Limb (tissue), 2 donors: ENCODE measurements at regions not wholly inside any gene's neighbourhood (a gene's known extent, or its start where the extent isn't known, plus 50 kb on each side); places are given as distances from the start of the nearest gene placed in this dataset.

Experiments used
- DNase-seq, 2 donors: peaks; one replicate each; pipeline ENCODE4 v3.0.0-alpha.2; 2016; ENCODE audit errors: extremely low spot score in 2 of 2

DNA sequence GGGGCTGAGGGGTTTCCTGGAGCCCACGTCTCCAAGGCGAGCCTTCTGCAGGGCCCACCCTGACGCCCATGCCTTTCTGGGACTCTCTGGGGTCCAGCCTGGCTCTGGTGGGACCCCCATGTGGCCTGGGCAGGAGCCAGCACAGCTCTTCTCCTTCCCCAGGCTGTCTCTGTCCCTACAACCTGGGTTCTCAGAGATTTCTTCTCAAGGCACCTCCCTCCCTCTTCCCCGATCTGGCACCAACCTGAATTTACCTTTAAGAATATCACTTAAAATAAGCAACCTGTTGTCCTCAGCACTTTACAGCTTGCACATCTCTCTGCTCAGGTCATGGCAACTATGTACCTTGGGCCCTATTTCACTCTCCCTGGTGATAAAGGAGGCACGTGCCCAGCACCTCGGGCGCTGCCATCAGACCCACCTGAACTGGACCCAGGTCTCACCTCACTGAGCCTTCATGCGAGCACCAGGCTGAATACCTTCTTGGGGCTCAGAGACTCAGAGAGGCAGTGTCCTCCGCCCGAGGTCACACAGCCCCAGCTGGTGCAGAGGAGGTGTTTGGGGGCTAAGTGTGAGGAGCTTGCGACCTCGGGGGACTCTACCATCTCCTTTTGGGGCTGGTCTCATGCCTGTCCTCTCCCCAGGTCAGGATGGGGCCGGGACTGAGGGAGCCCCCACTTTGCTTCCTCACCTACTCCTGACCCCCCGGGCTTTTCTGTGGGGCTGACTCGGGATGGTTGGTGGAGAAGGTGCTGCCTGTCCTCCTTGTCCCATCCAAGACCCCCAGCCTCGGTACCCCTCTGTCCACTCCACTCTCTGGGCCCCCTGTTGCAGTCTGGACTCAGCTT lies 217.7 kb downstream of the C9orf50 start:
- no peak for DNase-seq

- DNase-seq = no peak
Measured at GRCh38 chr9:129402371-129402739, 218.5 kb downstream of the C9orf50 start.

- no peak for DNase-seq
Measured at GRCh38 chr9:129401623-129402370, 219.1 kb downstream of the C9orf50 start.

DNA sequence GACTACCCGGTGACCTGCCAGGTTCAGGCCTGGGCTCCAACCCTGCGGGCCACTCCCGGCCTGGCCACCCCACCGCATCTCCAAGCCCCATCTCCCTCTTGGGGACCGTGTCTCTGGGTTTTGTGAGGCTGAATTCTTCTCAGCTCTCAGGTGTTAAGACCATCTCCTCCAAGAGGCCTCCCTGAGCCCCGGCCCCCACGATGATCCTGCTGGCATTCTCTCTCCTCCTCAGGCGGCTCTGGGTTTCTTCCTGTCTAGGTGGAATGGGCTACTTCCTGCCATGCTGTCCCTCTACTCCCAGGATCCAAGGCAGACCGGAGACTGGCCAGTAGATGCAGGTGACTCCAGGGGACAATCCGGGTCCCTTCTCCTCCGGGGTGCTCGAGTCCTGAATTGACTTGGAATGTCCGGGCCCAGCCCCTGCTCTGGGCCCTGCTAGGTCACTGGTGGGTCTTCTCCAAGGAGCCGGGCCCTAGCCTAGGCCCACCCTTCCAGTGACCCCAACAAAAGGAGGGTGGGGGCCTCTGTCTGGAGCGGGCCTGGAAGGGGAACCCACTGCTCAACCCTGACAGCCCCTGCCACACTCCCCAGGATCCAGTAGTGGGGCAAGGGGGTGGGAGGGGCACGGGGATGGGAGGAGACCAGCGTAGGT lies 219.8 kb downstream of the C9orf50 start:
- DNase-seq = no peak

DNA sequence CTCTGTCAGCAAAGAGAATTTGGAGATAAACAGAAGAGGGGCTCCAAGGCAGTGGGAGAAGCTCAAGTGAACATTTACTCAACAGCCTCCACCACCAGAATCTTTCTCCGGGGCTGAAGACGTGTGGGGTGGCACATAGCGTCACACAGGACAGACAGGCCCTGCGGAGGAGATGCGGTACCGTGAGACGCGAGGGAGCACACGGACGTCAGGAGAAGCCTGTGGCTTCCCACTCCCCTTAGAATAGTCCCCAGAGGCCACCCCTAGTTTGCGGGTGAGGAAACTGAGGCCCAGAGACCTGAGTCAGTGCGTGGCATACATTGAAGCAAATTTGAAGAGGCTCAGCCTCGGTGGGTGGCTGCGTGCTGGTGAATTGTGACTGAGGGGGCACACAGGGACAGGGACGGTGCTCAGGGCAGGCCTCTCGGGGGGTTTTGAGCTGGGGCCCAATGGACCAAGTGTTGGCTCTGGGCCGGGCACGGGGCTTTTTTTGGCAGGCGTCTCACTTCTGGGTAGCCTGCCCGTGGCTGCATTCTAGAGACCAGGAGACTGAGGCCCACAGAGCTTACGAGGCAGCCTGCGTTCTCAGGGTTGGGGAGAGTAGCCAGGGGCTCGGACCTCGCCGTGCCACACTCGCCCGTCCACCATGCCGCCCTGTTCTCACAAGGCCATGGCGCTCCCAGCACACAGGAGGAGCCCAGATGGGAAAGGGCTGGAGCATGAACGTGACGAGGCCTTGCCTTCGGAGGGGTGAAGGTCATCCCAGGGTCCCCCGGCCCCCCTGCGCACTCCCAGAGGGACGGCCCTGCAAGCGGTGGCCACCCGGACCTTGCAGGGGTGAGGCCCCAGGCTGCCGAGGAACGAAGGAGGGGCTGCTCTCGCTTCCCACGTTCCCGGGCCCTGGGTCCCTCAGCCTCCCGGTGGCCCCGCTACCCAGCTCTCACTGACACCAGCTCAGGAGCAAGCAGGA lies 220.6 kb downstream of the C9orf50 start:
- DNase-seq = no peak

GRCh38 chr9:129399634-129399990 lies 221.3 kb downstream of the C9orf50 start:
- DNase-seq = no peak

- no peak for DNase-seq
Measured at GRCh38 chr9:129398961-129399633, 221.0 kb upstream of the IER5L start.

DNA sequence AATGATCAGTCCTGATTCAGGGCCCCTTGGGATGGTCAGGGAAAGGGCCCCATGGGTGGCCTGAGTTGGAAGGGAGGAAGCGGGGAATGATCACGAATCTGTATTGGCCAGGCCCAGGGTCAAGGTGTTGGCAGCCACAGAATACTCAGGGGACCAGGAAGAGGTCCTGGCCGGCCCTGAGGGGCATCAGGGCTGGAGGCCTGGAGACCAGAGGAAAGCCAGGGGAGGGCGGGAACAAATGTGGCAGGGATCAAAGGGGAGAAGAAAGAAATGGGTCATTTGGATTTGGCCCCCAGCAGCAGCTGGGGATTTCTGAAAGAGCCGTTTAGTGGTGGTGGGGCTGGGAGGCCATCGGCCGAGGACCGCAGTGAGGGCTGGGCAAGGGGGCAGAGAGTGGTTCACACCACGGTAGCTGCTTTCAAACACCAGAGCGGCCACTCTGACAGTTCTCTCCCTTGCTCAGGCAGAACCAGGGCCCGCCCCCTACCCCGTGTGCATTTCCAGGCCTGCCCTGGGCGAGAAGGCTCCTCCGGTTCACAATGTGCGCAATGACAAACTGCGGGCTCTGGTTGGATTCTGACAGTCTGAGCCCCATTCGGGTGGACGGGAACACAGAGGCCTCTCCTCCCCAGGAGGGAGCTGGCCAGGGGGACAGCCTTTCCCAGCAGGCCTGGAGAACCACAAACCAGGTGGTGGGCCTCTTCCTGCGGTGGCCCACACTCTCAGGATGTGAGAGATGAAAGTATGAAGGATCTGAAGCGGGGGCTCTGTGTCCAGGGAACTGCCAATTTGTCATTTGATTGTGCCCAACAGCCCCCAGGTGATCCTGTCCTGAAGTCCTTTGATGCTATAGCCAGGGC lies 220.3 kb upstream of the IER5L start:
- DNase-seq = no peak

GRCh38 chr9:129397335-129397734 lies 219.3 kb upstream of the IER5L start:
- no peak for DNase-seq

DNA sequence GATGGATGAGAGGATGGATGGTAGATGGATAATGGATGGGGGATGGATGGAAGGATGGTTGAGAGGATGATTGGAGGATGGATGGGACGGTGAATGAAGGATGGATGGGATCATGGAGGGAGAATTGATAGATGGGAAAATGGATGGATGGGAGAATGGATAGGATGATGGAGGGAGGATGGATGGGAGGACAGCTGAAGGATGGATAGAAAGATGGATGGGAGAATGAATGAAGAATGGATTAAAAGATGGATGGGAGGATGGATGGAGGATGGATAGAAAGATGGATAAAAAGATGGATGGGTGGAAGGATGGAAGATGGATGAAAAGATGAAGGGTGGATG lies 218.3 kb upstream of the IER5L start:
- no peak for DNase-seq

GRCh38 chr9:129395633-129396364 lies 217.7 kb upstream of the IER5L start:
- no peak for DNase-seq

- DNase-seq = no peak
Measured at GRCh38 chr9:129394886-129395279, 216.8 kb upstream of the IER5L start.

- no peak for DNase-seq
Measured at GRCh38 chr9:129394061-129394885, 216.2 kb upstream of the IER5L start.

DNA sequence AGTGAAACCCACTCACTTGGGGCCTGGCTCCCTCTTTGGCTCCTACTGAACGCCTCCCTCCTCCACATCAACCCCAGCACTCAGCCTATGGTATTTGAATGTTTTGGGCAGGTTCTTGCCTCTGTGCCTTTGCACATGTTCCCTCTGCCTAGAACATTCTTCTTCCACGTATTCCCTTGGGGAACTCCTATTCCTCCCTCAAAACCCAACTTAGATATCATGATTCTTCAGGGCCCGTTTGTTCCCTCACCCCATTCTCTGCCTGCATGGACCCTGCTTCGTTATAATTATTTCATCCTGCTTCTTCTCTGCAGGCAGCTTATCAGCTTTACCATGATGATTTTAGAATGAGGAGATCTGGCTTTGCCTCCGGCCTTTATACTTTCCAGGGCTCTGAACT lies 215.0 kb upstream of the IER5L start:
- DNase-seq = no peak

DNA sequence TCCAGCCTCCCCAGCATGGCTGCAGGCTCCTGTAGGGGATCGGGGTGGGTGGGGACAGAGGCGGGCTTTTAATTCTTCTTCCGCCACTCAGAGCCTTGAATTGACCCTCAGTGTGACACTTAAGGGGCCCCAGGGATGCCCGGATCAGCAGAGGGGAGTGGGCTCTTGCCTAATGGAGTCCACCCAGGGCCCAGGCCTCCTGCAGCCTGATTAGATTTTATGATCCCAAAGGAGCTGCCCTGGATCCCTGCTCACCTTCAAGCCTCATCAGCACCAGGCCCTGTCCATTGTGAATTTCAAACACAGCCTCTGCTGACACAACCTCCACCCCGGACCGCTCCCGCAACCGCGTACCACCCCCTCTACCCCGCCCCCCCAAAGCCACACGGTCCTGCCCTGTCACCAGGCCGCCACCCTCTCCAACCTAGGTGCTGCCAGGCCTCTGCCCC lies 214.1 kb upstream of the IER5L start:
- no peak for DNase-seq

- DNase-seq = no peak
Measured at GRCh38 chr9:129391221-129391661, 213.2 kb upstream of the IER5L start.

GRCh38 chr9:129390541-129390940 lies 212.5 kb upstream of the IER5L start:
- no peak for DNase-seq

- no peak for DNase-seq
Measured at GRCh38 chr9:129387822-129388221, 209.8 kb upstream of the IER5L start.
